SH-SY5Y (cell line): ENCODE measurements at regions not wholly inside any gene's neighbourhood (a gene's known extent, or its start where the extent isn't known, plus 50 kb on each side); places are given as distances from the start of the nearest gene placed in this dataset.

Source experiments
- GATA2 ChIP-seq: IDR thresholded peaks from 2 replicates; pipeline ENCODE4 v1.6.1; 2011; ENCODE audit warnings: mild to moderate bottlenecking, low read depth, low read length
- GATA3 ChIP-seq: IDR thresholded peaks from 2 replicates; pipeline ENCODE4 v1.6.1; 2011; ENCODE audit warnings: low read depth, mild to moderate bottlenecking, low read length, moderate library complexity

- TF ChIP-seq GATA2 (no peak), GATA3 (no peak)
These were observed 103.1 kb downstream of the OTOL1 start for GRCh38 chr3:161599697-161600096.
